Loucy (cell line): ENCODE measurements at regions not wholly inside any gene's neighbourhood (a gene's known extent, or its start where the extent isn't known, plus 50 kb on each side); places are given as distances from the start of the nearest gene placed in this dataset.

Experiments used
- H2AFZ ChIP-seq: fragments of 200-600 bp; sonication (generic); 2 replicates; pipeline ENCODE4 v1.6.0; 2016; ENCODE audit warnings: antibody characterized with exemption, mild to moderate bottlenecking, low read length, moderate library complexity
- H3F3A ChIP-seq: fragments of 200-600 bp; 2 replicates; pipeline ENCODE4 v1.6.0; 2016; ENCODE audit warnings: antibody characterized with exemption, low read depth, mild to moderate bottlenecking
- H3K27me3 ChIP-seq: fragments of 200-600 bp; sonication (generic); 2 replicates; pipeline ENCODE4 v1.6.1; 2014; ENCODE audit warnings: low read length, mild to moderate bottlenecking; ENCODE audit not compliant: insufficient read depth, poor library complexity, severe bottlenecking
- H3K36me3 ChIP-seq: fragments of 200-600 bp; sonication (generic); 2 replicates; pipeline ENCODE4 v1.6.1; 2016; ENCODE audit warnings: low read length; ENCODE audit not compliant: insufficient read depth
- H3K4me1 ChIP-seq: fragments of 200-600 bp; sonication (generic); 2 replicates; pipeline ENCODE4 v1.5.1; 2014; ENCODE audit warnings: low read length, mild to moderate bottlenecking; ENCODE audit not compliant: insufficient read depth, poor library complexity, severe bottlenecking
- H3K4me2 ChIP-seq: fragments of 200-600 bp; sonication (generic); 2 replicates; pipeline ENCODE4 v1.6.0; 2014; ENCODE audit warnings: antibody characterized with exemption, low read length, low read depth, mild to moderate bottlenecking; ENCODE audit not compliant: poor library complexity, severe bottlenecking
- H3K4me3 ChIP-seq: fragments of 200-600 bp; sonication (generic); 2 replicates; pipeline ENCODE4 v1.5.1; 2014; ENCODE audit warnings: low read length, mild to moderate bottlenecking, mixed read lengths; ENCODE audit not compliant: poor library complexity, severe bottlenecking
- H3K79me2 ChIP-seq: fragments of 200-600 bp; sonication (generic); 2 replicates; pipeline ENCODE4 v1.6.1; 2014; ENCODE audit warnings: low read length; ENCODE audit not compliant: insufficient read depth
- H3K9ac ChIP-seq: fragments of 200-600 bp; sonication (generic); 2 replicates; pipeline ENCODE4 v1.6.0; 2014; ENCODE audit warnings: mild to moderate bottlenecking, low read depth, low read length, moderate library complexity; ENCODE audit not compliant: poor library complexity, severe bottlenecking
- H3K9me2 ChIP-seq: fragments of 200-600 bp; sonication (generic); replicated peaks from 2 replicates; pipeline ENCODE4 v1.6.1; 2016; ENCODE audit warnings: low read depth, low read length, mixed read lengths
- H3K9me3 ChIP-seq: fragments of 200-600 bp; sonication (generic); 2 replicates; pipeline ENCODE4 v1.6.1; 2014; ENCODE audit warnings: mild to moderate bottlenecking, antibody characterized with exemption, low read length, low read depth; ENCODE audit not compliant: insufficient read depth
- H4K20me1 ChIP-seq: fragments of 200-600 bp; sonication (generic); 2 replicates; pipeline ENCODE4 v1.6.0; 2014; ENCODE audit warnings: antibody characterized with exemption, low read length, mild to moderate bottlenecking; ENCODE audit not compliant: insufficient read depth, poor library complexity, severe bottlenecking
- CTCF ChIP-seq: fragments of 200-600 bp; sonication (generic); conservative IDR thresholded peaks from 2 replicates; pipeline ENCODE4 v1.5.1; 2014; ENCODE audit warnings: mild to moderate bottlenecking, antibody characterized with exemption, low read length
- EZH2phosphoT487 ChIP-seq: fragments of 200-600 bp; IDR thresholded peaks from 2 replicates; pipeline ENCODE4 v1.6.1; 2018; ENCODE audit warnings: antibody characterized with exemption, mild to moderate bottlenecking, moderate library complexity, borderline replicate concordance

DNA sequence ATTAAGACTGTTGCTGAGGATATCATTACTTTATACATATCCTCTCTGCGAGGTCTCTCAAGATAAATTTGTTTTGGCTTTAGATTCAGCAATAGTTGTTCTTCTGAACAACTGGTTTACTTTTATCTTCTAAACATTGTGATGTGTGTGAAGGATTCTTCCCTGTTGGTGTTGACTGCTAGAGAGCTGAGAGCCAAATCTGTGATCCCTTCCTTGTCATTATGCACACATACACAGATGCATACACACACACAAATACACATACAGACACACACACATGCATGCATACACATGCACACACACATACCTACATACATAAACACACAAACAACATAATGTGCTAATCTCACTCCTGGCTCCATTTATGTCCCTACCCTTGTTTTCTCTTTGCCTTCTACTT is 137.0 kb downstream of the SNX19 start:
- no peaks in the 10 kb centered on the region for H4K20me1 ChIP-seq

GRCh38 chr11:130779943-130780342 is 136.3 kb downstream of the SNX19 start:
- Histone ChIP-seq H3K9me3 (no peaks in the 10 kb centered on the region), H3K4me1 (no peaks in the 10 kb centered on the region), H3K9me2 (no peaks in the 10 kb centered on the region), H3K4me2 (no peak overlapping the region), H4K20me1 (no peaks in the 10 kb centered on the region), H3K79me2 (no peaks in the 10 kb centered on the region), H3K36me3 (no peaks in the 10 kb centered on the region), H3K4me3 (no peak overlapping the region), H2AFZ (no peak overlapping the region), H3F3A (no peaks in the 10 kb centered on the region), H3K27me3 (no peaks in the 10 kb centered on the region), H3K9ac (no peak overlapping the region)
- TF ChIP-seq CTCF (no peak), EZH2phosphoT487 (no peak)

More for the DNA sequence above, 137.0 kb downstream of the SNX19 start:
- Histone ChIP-seq H3K36me3 (no peaks in the 10 kb centered on the region), H3K79me2 (no peaks in the 10 kb centered on the region), H3K9ac (no peak overlapping the region), H3K27me3 (no peaks in the 10 kb centered on the region), H3K9me2 (no peaks in the 10 kb centered on the region), H3K4me3 (no peak overlapping the region), H2AFZ (no peak overlapping the region), H3F3A (no peaks in the 10 kb centered on the region), H3K4me1 (no peaks in the 10 kb centered on the region), H3K4me2 (no peak overlapping the region), H3K9me3 (no peaks in the 10 kb centered on the region)
- TF ChIP-seq EZH2phosphoT487 (no peak), CTCF (no peak)

DNA sequence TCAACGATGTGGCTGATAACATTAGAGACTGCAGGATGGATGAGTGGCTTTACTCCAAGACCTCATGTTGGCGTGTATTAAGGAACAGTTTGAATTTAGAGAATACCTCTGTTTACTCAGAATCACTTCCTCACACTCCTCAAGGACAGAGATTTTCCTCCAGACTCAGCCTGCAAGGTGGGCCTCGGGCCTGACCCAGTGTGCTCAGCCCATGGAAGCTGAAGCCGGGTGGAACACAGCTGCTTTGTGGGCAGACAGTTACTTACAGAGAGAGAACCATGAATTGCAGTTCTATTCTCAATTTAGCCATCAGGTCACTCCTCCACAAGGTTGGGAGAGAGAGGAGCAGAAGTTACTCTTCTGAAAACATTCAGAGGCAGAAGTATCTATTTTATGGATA is 135.8 kb downstream of the SNX19 start:
- TF ChIP-seq EZH2phosphoT487 (no peak), CTCF (no peak)
- H3K9me2 ChIP-seq: no peaks in the 10 kb centered on the region
- no peaks in the 10 kb centered on the region for H3K79me2 ChIP-seq
- H2AFZ ChIP-seq: no peak overlapping the region
- no peaks in the 10 kb centered on the region for H3F3A ChIP-seq
- H3K4me3 ChIP-seq: no peak overlapping the region
- no peaks in the 10 kb centered on the region for H3K27me3 ChIP-seq
- no peaks in the 10 kb centered on the region for H3K36me3 ChIP-seq
- H4K20me1 ChIP-seq: no peaks in the 10 kb centered on the region
- H3K9ac ChIP-seq: no peak overlapping the region
- H3K9me3 ChIP-seq: no peaks in the 10 kb centered on the region
- no peaks in the 10 kb centered on the region for H3K4me1 ChIP-seq
- no peak overlapping the region for H3K4me2 ChIP-seq
